ENCODE measurements at regions not wholly inside any gene's neighbourhood (a gene's known extent, or its start where the extent isn't known, plus 50 kb on each side); places are given as distances from the start of the nearest gene placed in this dataset.

- no peak for DNase-seq (ENCODE audit: low read depth, low spot score)
Measured at GRCh38 chr3:148020861-148021260, 611.7 kb downstream of the ZIC1 start.

GRCh38 chr3:148021381-148021780 is 612.2 kb downstream of the ZIC1 start:
- DNase-seq (ENCODE audit: low read depth, low spot score), result no peak

GRCh38 chr3:148023994-148024393 is 614.8 kb downstream of the ZIC1 start:
- DNase-seq (ENCODE audit: low read depth, low spot score), result peak; percentile 11

GRCh38 chr3:148026009-148026588 is 616.9 kb downstream of the ZIC1 start:
- DNase-seq (ENCODE audit: low read depth, low spot score), result no peak

DNA sequence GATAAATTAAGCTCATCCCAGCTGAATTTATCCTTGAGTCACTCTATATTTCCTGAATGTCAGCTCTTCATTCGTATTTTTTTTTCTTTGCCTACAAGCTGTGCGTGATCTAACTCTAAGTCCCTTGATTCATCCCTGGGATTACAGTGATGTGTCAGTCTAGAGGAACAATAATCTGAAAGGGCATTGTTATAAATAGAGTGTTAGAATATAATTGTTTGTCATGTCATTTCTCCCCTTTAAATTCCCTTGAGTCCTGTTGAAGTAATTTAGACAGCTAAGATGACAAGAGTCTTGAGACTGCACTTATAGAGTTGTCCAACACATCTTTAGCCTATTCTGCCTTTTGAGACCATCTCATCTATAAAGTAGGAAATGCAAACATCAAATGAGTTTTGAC is 621.8 kb downstream of the ZIC1 start:
- DNase-seq (ENCODE audit: low read depth, low spot score), result no peak

- DNase-seq (ENCODE audit: low read depth, low spot score), result no peak
Measured at GRCh38 chr3:148034353-148034752, 625.2 kb downstream of the ZIC1 start.

DNA sequence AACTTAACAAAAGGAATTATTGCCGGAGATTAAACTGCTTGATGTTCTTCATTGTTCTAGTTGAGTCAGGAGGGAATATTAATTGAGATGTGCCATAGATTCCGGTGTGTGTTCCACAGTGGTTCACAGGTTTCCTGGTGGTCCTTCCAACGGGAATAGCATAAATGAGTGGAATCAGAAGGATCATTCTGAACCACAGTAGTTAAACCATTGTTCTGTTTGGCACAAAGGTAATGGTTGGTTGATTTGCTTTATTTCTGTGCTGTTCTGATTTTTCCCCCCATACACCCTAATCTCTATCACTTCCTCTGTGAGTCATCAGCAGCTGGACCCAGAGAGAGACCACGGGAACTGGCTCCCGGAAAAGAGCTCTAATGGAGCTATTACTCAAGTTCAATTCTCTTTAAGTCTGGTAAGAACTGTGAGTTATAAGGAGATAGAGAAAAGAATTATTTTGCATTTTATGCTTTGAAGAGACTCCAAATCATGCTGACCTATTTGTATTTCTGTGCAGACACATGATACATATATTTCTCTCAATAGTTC is 627.2 kb downstream of the ZIC1 start:
- peak; percentile 40 for DNase-seq (ENCODE audit: low read depth, low spot score)

DNA sequence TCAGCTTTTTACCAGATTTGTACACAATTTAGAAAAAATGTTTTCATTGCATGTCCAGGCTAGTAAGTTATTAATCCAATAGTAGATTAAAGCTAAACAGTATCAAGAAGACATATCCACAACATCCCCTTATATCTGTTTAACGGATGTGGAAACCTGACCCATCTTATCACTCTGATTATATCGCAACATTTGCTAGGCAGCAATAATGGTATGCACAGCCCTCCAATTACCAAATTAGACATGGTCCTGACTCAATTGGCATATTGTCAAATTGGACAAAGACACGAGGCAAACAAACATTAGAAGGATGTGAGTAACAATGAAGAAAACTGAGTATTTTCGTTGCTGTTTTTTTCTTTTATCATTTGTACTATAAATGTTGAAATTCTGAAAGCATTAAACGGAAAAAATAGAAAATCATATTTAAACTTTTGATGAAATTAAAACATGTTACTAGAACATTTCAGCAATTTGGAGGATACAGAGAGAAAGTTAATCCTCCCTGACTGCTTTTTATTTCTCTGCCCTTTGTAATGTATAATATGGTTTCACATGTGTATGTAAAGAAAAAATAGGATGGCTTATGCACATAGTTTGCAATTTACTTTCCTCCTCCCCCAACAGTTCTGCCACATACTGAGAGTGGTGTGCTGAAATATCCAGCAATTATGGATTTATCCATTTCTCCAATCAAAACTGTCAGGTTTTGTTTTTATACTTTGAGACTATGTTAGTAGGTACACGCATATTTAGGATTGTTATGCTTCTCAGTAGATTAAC is 633.7 kb downstream of the ZIC1 start:
- peak; percentile 21 for DNase-seq (ENCODE audit: low read depth, low spot score)

GRCh38 chr3:148044151-148044550 is 635.0 kb downstream of the ZIC1 start:
- no peak for DNase-seq (ENCODE audit: low read depth, low spot score)

DNA sequence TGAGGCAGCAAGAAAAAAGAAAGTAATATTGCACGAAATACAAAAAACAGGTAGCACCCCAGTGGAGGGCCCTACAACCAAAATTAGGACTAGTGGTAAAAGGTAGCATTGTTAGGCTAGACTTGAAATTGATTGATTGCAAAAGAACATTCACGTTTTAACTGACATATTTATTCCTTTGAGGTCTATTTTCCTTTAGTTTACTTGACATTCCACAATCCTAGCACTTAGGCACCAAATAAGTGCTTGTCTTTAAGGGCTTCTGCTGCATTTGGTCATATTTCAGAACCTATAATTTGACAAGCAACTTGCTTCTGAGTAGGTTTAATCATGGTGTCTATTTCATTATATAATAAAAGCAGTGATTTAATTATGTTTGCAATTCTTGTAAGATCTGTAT is 642.7 kb upstream of the AGTR1 start:
- no peak for DNase-seq (ENCODE audit: low read depth, low spot score)

DNA sequence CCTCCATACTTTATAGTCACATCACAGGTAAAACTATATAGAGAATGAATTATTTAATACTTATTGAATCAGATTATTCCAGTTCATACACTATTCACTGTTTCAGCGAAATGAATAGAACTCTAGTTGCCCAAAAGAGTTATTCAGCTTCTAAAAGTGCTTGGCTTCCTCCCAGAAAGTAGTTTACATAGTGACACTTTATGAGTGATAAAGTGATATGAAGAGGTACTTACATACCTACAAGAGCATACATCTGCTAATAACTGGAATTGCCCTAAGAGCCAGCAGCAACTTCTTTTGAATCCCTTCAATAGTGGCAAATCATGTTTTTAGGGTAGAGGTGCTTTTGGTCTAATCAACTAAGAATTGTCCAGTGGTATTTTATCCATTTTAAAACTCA is 635.1 kb upstream of the AGTR1 start:
- no peak for DNase-seq (ENCODE audit: low read depth, low spot score)

DNA sequence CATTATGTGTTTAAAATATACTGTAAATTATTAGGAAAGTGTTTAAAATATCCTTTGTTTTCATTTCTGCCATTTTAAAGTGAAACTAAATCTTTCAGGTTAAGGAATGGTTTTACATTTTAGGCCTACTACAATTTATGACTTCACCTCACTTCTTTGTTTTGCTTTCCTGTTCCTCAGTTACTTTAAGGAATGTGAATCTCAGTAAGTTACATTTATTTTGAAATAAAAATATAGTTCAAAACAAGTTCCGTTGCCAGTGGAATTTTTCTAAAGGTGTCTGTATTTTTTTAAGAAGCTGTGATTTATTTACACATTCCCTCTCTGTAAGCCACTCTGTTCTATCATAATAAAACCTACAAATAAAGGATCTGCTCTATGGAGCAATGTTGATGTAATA is 630.9 kb upstream of the AGTR1 start:
- DNase-seq (ENCODE audit: low read depth, low spot score), result no peak

DNA sequence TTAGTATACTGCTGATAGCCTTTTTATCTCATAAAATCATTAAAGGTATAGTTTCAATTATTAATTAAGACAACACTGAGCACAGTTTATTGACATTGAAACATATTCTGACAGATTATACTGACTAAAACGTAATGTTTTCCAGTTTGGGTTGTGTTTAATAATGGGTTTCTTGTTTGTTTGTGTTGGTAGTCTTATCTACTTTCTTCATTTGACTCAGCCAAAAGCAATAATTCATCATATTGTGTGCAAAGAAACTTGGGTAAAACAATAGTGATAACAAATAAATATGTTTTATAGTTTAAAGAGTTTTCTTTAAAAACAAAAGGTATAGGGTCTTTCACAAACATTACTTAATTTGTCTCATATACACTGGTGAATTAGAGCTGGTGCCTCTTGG is 629.2 kb upstream of the AGTR1 start:
- no peak for DNase-seq (ENCODE audit: low read depth, low spot score)

DNA sequence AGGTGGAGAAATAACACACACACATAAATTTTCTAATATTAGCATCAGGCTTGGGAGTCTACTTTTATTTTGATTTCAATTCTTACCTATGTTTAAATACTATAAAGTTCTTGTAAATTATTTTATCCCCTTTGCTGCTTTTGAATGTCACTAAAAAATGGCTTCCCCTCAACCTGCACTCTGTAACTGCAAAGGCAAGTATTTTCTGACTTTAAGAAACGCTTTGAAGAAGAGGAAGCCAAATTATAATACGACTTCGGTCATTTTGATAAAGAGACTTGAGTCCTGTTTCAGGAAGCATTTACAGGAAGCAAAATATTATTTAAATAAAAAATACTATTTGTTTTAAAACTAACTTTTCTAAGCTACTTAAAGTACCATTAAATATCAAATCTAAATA is 627.7 kb upstream of the AGTR1 start:
- no peak for DNase-seq (ENCODE audit: low read depth, low spot score)

DNA sequence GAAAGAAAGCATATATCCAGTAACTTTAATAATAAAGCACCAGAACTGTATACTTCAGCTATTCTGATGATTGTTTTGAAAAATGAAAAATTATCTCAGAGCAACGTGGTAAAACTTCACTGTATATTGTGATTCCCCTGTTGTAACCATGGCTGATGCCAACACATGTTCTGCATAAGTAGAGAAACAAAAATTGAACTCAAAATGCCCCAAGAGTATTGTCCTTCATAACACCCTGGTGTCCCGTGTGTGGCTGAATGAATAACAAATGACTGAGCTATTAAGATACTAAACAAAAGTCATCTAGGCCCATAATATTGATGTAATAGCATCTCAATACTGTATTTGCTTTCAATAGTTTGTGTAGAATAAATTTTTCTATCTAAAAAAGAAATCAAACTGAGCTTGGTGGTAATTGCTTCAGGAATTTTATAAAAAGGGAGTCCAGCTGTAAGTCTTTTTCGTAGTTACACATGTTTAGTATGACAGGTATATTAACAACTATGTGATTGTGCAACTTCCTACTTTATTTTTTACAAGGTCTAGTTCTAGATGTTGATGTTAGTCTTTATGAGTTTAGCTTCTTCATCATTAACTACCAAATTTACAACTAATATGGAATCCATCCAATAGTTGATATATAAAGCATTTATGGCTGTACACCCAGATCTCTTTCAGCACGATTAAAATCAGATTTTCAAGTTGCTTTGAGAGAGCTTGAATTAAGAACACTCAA is 623.8 kb upstream of the AGTR1 start:
- DNase-seq (ENCODE audit: low read depth, low spot score), result no peak

- no peak for DNase-seq (ENCODE audit: low read depth, low spot score)
Measured at GRCh38 chr3:148074946-148075345, 622.8 kb upstream of the AGTR1 start.

DNA sequence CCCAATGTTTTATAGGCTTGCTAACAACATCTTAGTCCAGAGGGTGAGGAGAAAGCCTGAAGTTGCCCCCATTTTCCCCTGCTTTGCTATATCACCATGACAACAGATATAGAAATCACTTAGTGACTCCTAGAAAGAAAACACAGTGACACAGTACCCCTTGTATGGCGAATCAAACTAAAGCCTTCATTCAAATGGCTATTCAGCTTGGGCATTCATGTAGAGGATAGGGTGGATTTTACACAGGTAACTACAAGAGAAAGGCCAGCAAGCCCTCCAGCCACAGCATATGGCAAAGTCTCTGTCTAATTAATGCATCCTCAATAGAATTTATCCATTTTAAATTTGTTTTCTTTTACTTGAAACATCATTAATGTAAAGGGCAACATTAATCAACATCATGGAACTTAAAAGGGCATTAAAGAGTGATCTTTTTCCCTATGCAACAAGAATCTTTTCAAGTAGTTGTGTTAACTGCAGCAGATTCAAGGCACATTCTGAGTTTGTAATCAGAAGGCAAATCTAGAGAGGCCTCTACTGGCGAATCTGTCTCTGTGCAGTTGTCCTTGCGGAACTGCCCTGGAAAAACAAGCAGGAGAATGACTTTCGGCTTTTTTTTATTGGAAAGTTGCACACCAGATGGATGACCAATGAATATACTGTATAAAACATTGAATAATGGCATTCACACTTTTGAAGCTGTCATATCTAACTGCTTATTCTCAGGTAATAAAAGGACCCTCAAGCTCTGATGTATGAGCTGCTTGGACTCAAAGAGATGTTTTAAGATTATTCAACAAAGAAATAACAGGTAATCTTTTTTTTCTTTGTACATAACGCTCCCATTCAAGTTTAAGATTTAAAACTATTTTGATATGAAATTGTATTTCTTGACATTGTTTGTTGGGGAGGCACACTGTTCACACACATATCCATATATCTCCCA is 621.7 kb upstream of the AGTR1 start:
- peak; percentile 77 for DNase-seq (ENCODE audit: low read depth, low spot score)

DNA sequence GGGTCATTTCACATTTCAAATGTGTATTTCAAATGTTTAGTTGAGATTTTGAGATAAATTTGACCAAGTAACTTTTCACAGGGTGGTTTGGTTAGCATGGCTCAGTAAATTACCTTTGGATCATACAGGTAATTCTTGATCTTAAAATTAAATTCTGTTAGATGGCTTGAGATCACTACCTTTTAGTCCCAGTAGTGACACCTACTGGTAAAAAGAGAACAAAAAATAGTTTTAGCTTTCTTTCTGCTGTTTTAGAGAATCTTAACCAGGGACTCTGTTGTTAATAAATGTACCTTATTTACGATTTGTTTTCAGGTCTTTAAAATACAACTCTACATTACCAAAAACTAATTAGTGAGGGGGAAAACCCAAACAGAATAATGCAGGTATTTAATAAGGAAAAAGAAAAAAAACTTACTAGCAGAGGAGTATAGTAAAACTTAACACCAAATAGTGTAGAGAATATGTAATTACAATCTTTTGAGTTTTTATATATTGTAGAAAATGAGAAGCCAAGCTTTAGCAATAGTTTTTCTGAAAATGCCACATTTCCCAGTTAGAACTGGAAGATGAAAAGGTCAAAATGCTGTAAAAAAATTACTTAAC is 620.3 kb upstream of the AGTR1 start:
- peak; percentile 41 for DNase-seq (ENCODE audit: low read depth, low spot score)

DNA sequence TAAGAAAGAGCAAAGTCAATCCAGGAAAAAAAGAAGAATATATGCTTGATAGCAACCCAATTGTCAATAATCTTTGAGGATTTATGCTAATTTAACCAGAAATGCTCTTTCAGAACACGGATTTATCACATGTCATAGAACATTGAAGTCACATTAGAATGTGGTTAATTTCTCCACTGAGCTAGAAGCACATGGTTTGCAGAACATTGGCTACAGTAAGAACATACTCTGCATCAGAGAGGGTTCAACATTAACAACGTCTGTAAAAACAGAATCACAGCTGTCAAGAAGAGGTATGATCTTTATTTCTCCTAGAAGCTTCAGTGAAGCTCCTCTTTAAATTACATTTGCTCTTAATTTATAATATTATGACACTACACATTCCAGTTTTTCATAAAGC is 619.7 kb upstream of the AGTR1 start:
- no peak for DNase-seq (ENCODE audit: low read depth, low spot score)

DNA sequence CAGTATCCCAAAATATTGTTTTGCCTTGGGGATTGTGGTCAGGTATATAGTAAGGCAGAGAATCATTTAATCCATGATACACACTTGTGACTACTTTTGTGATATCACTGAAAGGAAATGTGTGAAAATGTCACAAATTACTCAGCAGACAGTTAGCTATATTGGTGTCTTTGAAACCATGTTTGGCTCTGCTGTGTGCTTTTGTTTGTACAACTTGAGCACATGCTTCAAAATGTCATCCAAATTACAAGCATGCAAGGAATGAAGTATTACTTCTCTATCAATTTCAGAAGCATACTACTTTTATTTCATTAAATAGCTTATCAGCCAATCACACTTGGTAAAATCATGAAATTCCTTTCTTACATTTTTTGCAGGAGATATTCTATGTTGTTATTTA is 619.0 kb upstream of the AGTR1 start:
- DNase-seq (ENCODE audit: low read depth, low spot score), result no peak

DNA sequence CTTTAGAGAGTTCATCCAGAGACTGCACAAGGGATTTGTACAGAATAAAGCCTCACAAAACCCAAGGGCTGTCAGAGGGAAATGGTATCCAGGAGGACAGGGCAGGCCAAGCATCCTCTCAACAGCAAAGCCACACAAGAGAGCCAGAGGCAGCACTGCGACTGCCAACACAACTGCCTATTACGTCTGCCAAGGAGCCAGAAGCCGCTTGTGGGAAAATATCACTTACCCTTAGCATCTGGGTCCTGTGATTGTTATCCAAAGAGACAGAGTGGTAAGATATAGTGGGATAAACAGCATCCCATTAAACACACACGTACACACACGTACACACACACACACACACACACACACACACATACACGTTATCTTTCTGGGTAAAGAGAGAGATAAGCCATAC is 618.3 kb upstream of the AGTR1 start:
- DNase-seq (ENCODE audit: low read depth, low spot score), result peak; percentile 32

Measured in astrocyte of the hippocampus (primary cell).